ENCODE measurements at regions not wholly inside any gene's neighbourhood (a gene's known extent, or its start where the extent isn't known, plus 50 kb on each side); places are given as distances from the start of the nearest gene placed in this dataset.

DNA sequence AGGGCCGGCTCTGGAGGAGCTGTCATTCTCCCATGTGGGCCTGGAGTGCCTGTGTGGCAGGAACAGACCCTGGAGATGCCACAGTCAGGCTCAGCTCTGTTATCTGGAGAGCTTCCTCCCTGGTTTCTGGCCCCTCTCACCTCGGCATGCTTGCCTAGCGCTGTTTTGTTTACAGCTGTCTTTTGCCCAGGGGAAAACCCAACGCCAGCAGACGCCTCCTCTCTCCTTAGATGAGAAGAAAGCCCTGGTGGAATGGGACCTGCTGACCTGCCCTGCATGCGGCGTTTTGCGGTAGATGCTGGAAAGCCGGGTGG is 104.9 kb downstream of the CRYAA start:
- Histone ChIP-seq H3K4me1 (peaks cover 0 to 14% (median 6%) of the 10 kb centered on the region in 12 donors), H3K4me3 (no peak overlapping the region), H3K9me3 (no peaks in the 10 kb centered on the region), H3K27me3 (peaks cover 0 to 10% (median 0%) of the 10 kb centered on the region in 9 donors), H3K36me3 (no peaks in the 10 kb centered on the region), H3K27ac (no peak overlapping the region)
- intact Hi-C loops (cut with DNase I) = no loop called here
- ATAC-seq = no peak
- peak in 3 of 5 donors; percentile 10 to 16 (median 14) for DNase-seq
- TF ChIP-seq, protein P1, sequence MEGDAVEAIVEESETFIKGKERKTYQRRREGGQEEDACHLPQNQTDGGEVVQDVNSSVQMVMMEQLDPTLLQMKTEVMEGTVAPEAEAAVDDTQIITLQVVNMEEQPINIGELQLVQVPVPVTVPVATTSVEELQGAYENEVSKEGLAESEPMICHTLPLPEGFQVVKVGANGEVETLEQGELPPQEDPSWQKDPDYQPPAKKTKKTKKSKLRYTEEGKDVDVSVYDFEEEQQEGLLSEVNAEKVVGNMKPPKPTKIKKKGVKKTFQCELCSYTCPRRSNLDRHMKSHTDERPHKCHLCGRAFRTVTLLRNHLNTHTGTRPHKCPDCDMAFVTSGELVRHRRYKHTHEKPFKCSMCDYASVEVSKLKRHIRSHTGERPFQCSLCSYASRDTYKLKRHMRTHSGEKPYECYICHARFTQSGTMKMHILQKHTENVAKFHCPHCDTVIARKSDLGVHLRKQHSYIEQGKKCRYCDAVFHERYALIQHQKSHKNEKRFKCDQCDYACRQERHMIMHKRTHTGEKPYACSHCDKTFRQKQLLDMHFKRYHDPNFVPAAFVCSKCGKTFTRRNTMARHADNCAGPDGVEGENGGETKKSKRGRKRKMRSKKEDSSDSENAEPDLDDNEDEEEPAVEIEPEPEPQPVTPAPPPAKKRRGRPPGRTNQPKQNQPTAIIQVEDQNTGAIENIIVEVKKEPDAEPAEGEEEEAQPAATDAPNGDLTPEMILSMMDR (IDR thresholded peaks at IDR 0.05) = no peak
- TF ChIP-seq POLR2A (IDR thresholded peaks at IDR 0.05) = no peak
- 56 to 66% (median 58%) methylated on average over 9 of the region's 9 CpGs for WGBS, 4 donors

DNA sequence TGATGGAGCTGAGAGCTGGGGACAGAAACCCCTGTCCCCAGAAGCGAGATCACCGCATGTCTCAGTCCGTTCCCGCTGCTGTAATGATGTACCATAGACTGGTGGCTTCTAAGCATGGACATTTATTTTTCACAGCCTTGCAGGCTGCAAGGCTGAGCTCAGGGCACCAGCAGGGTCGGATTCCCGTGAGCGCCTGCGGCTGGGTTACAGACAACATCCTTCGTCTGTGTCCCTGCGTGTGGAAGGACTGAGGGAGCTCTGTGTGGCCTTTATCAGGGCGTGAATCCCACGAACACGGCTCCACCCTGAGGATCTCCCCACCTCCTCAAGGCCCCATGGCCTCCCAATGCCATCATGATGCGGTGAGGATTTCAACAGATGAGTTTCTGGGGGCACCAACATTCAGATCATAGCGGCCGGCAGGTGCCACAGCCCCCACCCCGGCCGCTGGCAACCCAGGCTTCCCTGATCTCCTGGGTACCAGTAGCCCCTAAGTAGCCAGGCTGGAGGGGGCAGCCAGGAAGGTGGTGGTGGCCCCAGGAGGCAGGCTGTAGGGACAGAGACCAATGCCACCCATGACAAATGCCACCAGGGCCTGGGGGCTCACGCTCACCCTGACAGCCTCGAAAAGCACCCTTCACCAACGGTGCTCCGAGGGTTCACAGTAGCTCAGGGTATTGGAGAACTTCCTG is 104.4 kb downstream of the CRYAA start:
- Histone ChIP-seq H3K9me3 (no peaks in the 10 kb centered on the region), H3K4me3 (no peak overlapping the region), H3K4me1 (peaks cover 0 to 9% (median 4%) of the 10 kb centered on the region in 12 donors), H3K36me3 (no peaks in the 10 kb centered on the region), H3K27me3 (peaks cover 0 to 10% (median 0%) of the 10 kb centered on the region in 9 donors), H3K27ac (no peak overlapping the region)
- ATAC-seq (no peak), DNase-seq (peak in 3 of 5 donors; percentile 10 to 49 (median 22))
- intact Hi-C loops (cut with DNase I) = no loop called here
- WGBS, 4 donors = 84 to 90% (median 85%) methylated on average over 18 to 22 of the region's 22 CpGs
- TF ChIP-seq, protein P1 (IDR thresholded peaks at IDR 0.05) = no peak
- no peak for TF ChIP-seq POLR2A (IDR thresholded peaks at IDR 0.05)

DNA sequence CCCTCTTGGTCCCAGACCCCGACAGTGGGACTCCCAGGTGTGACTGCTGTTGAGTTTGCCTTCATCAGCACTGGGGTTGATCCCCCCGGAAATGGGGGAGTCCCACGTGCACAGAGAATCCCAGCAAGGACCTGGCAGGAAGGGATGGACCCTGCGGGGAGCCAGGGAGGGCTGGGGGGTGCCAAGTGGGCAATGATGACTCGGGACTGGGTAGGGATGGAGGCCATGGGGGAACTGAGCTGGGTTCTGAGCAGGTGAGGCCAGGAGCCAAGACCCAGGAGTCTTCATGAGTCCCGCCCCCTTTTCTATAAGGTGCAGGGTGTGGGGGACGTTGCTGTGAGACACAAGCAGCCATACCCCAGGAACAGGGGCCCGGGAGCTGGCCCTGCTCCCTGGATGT is 103.8 kb downstream of the CRYAA start:
- H3K36me3 ChIP-seq = no peaks in the 10 kb centered on the region
- peaks cover 0 to 8% (median under 1%) of the 10 kb centered on the region in 12 donors for H3K4me1 ChIP-seq
- TF ChIP-seq, protein P1 (IDR thresholded peaks at IDR 0.05) = no peak
- TF ChIP-seq POLR2A (IDR thresholded peaks at IDR 0.05) = no peak
- DNase-seq (peak in 3 of 5 donors; percentile 14 to 34 (median 16)), ATAC-seq (no peak)
- 86 to 90% (median 88%) methylated on average over 7 to 8 of the region's 8 CpGs for WGBS, 4 donors
- intact Hi-C loops (cut with DNase I) = no loop called here
- no peak overlapping the region for H3K4me3 ChIP-seq
- H3K27me3 ChIP-seq = peaks cover 0 to 10% (median 0%) of the 10 kb centered on the region in 9 donors
- no peak overlapping the region for H3K27ac ChIP-seq
- no peaks in the 10 kb centered on the region for H3K9me3 ChIP-seq

DNA sequence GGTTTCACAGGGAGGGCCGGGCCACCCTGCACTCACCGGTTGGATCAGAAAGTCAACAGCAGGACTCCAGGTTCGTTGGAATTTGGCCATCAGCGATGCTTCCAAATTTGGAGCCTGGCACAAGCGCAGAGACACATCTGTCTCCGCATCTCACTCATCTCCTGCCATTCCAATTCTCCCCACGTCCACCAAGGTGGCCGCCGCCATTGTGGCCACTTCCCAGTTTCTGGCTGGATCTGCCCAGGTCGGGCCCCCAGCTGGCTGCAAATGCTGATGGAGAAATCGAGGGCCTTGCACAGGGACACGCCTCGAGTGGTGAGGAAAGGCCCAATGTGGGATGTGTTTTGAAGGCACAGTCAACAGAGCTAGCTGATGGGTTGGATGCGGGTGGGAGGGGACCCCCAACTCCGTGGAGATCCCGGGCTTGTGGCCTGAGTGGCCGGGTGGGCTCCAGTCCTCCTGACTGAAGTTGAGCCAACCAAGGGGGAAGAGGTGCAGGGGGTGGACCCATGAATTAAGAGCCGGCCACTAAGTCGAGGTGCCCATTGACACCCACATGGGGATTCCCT is 102.7 kb downstream of the CRYAA start:
- no peaks in the 10 kb centered on the region for H3K9me3 ChIP-seq
- WGBS, 4 donors = 91 to 94% (median 92%) methylated on average over 19 of the region's 19 CpGs
- no peak for TF ChIP-seq POLR2A (IDR thresholded peaks at IDR 0.05)
- TF ChIP-seq, protein P1 (IDR thresholded peaks at IDR 0.05) = no peak
- DNase-seq = peak in 3 of 5 donors; percentile 3 to 30 (median 23)
- no peaks in the 10 kb centered on the region for H3K36me3 ChIP-seq
- H3K4me3 ChIP-seq = no peak overlapping the region
- intact Hi-C loops (cut with DNase I) = no loop called here
- no peak for ATAC-seq
- H3K27me3 ChIP-seq = peaks cover 0 to 10% (median 0%) of the 10 kb centered on the region in 9 donors
- H3K27ac ChIP-seq = no peak overlapping the region
- H3K4me1 ChIP-seq = peaks cover 0 to 5% (median 0%) of the 10 kb centered on the region in 12 donors
